22Rv1 (cell line): ENCODE measurements at regions not wholly inside any gene's neighbourhood (a gene's known extent, or its start where the extent isn't known, plus 50 kb on each side); places are given as distances from the start of the nearest gene placed in this dataset.

Source experiments
- CTCF ChIP-seq: fragments of 450-650 bp; IDR thresholded peaks from 2 replicates; pipeline ENCODE4 v1.5.1; 2017; ENCODE audit warnings: mild to moderate bottlenecking
- ZFX ChIP-seq: fragments of 450-650 bp; IDR thresholded peaks from 2 replicates; pipeline ENCODE4 v1.6.1; 2017; ENCODE audit warnings: antibody characterized with exemption, borderline replicate concordance

- no peak for TF ChIP-seq CTCF
- no peak for TF ChIP-seq ZFX
These were observed 228.9 kb upstream of the PRICKLE2 start for GRCh38 chr3:64454179-64454578.
